Ishikawa (cell line): ENCODE measurements at regions not wholly inside any gene's neighbourhood (a gene's known extent, or its start where the extent isn't known, plus 50 kb on each side); places are given as distances from the start of the nearest gene placed in this dataset.

Experiments used
- EP300 ChIP-seq: IDR thresholded peaks from 2 replicates; pipeline ENCODE4 v1.6.1; 2012; ENCODE audit warnings: borderline replicate concordance
- MAX ChIP-seq: IDR thresholded peaks from 2 replicates; pipeline ENCODE4 v1.6.1; 2012
- NFIC ChIP-seq: IDR thresholded peaks from 2 replicates; pipeline ENCODE4 v1.6.1; 2012
- REST ChIP-seq: IDR thresholded peaks from 2 replicates; pipeline ENCODE4 v1.6.1; 2012; ENCODE audit warnings: low read depth, mild to moderate bottlenecking
- TAF1 ChIP-seq: IDR thresholded peaks from 2 replicates; pipeline ENCODE4 v1.6.1; 2012; ENCODE audit warnings: low read depth, mild to moderate bottlenecking
- YY1 ChIP-seq: IDR thresholded peaks from 2 replicates; pipeline ENCODE4 v1.6.1; 2012; ENCODE audit warnings: low read depth
- ZBTB7A ChIP-seq: IDR thresholded peaks from 2 replicates; pipeline ENCODE4 v1.6.1; 2012; ENCODE audit warnings: low read depth
- TF ChIP-seq, protein P1 (sequence below): IDR thresholded peaks from 2 replicates; pipeline ENCODE4 v1.6.1; 2012

DNA sequence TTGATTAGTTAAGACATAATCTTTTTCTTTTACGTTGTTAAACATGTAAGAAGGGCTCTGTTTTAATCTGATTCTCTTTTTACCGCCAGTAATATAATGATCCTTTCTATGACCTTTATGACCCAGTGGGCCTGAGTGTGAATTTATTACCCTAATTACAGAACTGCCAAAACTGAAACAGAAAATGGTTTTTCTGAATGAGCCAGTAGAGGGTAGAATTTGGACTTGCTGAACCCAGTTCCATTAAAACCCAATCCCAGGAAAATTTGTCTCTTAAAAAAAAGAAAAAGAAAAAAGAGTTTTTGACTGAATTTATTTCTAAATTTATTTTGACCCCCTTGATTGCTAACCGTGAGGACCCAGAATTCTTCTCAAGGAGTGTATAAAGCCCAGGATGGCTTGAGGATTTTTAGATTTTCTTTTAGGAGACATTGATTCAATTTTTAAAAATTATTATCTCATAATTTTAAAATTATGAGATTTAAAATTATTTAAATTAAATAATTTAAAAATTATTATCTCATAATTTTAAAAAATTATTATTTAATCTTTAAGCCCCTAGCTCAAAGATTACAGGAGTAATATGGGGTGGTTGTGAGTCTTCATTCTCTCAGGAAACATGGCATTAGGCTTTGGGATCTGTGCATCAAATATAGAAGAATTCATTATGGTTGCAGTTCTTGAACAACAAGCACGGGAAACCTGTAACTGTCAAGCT is 94.1 kb upstream of the GLIS3 start:
- TF ChIP-seq REST = no peak
- no peak for TF ChIP-seq ZBTB7A
- TF ChIP-seq, protein P1, sequence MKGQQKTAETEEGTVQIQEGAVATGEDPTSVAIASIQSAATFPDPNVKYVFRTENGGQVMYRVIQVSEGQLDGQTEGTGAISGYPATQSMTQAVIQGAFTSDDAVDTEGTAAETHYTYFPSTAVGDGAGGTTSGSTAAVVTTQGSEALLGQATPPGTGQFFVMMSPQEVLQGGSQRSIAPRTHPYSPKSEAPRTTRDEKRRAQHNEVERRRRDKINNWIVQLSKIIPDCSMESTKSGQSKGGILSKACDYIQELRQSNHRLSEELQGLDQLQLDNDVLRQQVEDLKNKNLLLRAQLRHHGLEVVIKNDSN = no peak
- no peak for TF ChIP-seq TAF1
- no peak for TF ChIP-seq MAX
- no peak for TF ChIP-seq YY1
- TF ChIP-seq EP300 = no peak
- no peak for TF ChIP-seq NFIC
